ENCODE measurements at regions not wholly inside any gene's neighbourhood (a gene's known extent, or its start where the extent isn't known, plus 50 kb on each side); places are given as distances from the start of the nearest gene placed in this dataset.

DNA sequence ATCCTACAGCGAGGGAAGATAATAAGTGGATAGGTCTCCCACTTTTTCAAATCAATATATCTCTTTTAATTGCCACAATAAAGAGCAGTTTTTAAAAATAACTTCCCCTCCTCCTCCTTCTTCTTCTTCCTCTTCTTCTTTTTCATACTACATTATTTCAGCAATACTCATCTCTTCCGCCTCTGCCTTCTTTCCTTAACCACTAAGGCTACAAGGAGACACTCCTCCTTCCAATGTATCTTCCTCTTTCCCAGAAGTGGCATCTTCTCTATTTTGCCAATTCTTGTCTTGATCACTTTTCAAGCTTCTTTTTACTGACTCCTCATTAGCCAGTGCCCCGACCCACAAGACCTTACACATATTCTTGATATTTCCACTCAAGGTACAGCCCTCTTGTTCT lies 546.6 kb upstream of the CHAC2 start:
- Mint-ChIP-seq H3K27ac (no peak overlapping the region), H3K4me3 (no peak overlapping the region), H3K4me1 (ENCODE audit: low read depth) (peaks cover 6% of the 10 kb centered on the region; the same call in 1 of the 2 replicates), H3K27me3 (ENCODE audit: insufficient read depth) (peaks cover 3% of the 10 kb centered on the region), H3K36me3 (ENCODE audit: low read depth) (no peaks in the 10 kb centered on the region), H3K9me3 (no peaks in the 10 kb centered on the region)
- TF ChIP-seq CTCF (IDR thresholded peaks at IDR 0.05): no peak
- no peak for DNase-seq

GRCh38 chr2:53217250-53217649 lies 550.4 kb upstream of the CHAC2 start:
- H3K36me3 Mint-ChIP-seq (ENCODE audit: low read depth): peaks cover 5% of the 10 kb centered on the region; the same call in 1 of the 2 replicates

GRCh38 chr2:53216805-53217204 lies 550.8 kb upstream of the CHAC2 start:
- H3K36me3 Mint-ChIP-seq (ENCODE audit: low read depth): peaks cover 5% of the 10 kb centered on the region; the same call in 1 of the 2 replicates
- H3K4me3 Mint-ChIP-seq: no peak overlapping the region
- peaks cover 6% of the 10 kb centered on the region; the same call in 1 of the 2 replicates for H3K4me1 Mint-ChIP-seq (ENCODE audit: low read depth)
- H3K27ac Mint-ChIP-seq: no peak overlapping the region
- DNase-seq: no peak
- TF ChIP-seq CTCF (IDR thresholded peaks at IDR 0.05): no peak
- peaks cover 13% of the 10 kb centered on the region for H3K9me3 Mint-ChIP-seq
- H3K27me3 Mint-ChIP-seq (ENCODE audit: insufficient read depth): peaks cover 8% of the 10 kb centered on the region

More at GRCh38 chr2:53217250-53217649, 550.4 kb upstream of the CHAC2 start:
- no peak overlapping the region for H3K4me3 Mint-ChIP-seq
- peaks cover 6% of the 10 kb centered on the region for H3K27me3 Mint-ChIP-seq (ENCODE audit: insufficient read depth)
- peaks cover 13% of the 10 kb centered on the region for H3K9me3 Mint-ChIP-seq
- no peak for TF ChIP-seq CTCF (IDR thresholded peaks at IDR 0.05)
- no peak overlapping the region for H3K27ac Mint-ChIP-seq
- H3K4me1 Mint-ChIP-seq (ENCODE audit: low read depth): peaks cover 6% of the 10 kb centered on the region; the same call in 1 of the 2 replicates
- DNase-seq: no peak

GRCh38 chr2:53212576-53212975 lies 555.0 kb upstream of the CHAC2 start:
- peaks cover 5% of the 10 kb centered on the region; the same call in 1 of the 2 replicates for H3K36me3 Mint-ChIP-seq (ENCODE audit: low read depth)
- no peak for TF ChIP-seq CTCF (IDR thresholded peaks at IDR 0.05)
- no peak overlapping the region for H3K27ac Mint-ChIP-seq
- H3K4me3 Mint-ChIP-seq: no peak overlapping the region
- peaks cover 4% of the 10 kb centered on the region for H3K27me3 Mint-ChIP-seq (ENCODE audit: insufficient read depth)
- H3K4me1 Mint-ChIP-seq (ENCODE audit: low read depth): no peaks in the 10 kb centered on the region
- peaks cover 13% of the 10 kb centered on the region for H3K9me3 Mint-ChIP-seq
- no peak for DNase-seq

- H3K4me3 Mint-ChIP-seq: no peak overlapping the region
- no peaks in the 10 kb centered on the region for H3K4me1 Mint-ChIP-seq (ENCODE audit: low read depth)
- H3K27ac Mint-ChIP-seq: no peak overlapping the region
- peaks cover 4% of the 10 kb centered on the region; the same call in 1 of the 2 replicates for H3K27me3 Mint-ChIP-seq (ENCODE audit: insufficient read depth)
- DNase-seq: no peak
- TF ChIP-seq CTCF (IDR thresholded peaks at IDR 0.05): no peak
- peaks cover 5% of the 10 kb centered on the region; the same call in 1 of the 2 replicates for H3K36me3 Mint-ChIP-seq (ENCODE audit: low read depth)
- peaks cover 13% of the 10 kb centered on the region for H3K9me3 Mint-ChIP-seq
Measured at GRCh38 chr2:53211201-53211774, 556.3 kb upstream of the CHAC2 start.

Measured in HFFc6 (cell line).